PFSK-1 (cell line): ENCODE measurements at regions not wholly inside any gene's neighbourhood (a gene's known extent, or its start where the extent isn't known, plus 50 kb on each side); places are given as distances from the start of the nearest gene placed in this dataset.

Source experiments
- FOXP2 ChIP-seq: optimal IDR thresholded peaks from 2 replicates; pipeline ENCODE3; 2011; ENCODE audit warnings: borderline replicate concordance, control low read depth, inconsistent platforms; ENCODE audit not compliant: insufficient read depth; ENCODE audit errors: extremely low read length, extremely low read depth
- POLR2AphosphoS5 ChIP-seq: IDR thresholded peaks from 2 replicates; pipeline ENCODE4 v1.6.1; 2012; ENCODE audit warnings: low read depth, mild to moderate bottlenecking, control low read depth, low read length, moderate library complexity
- REST ChIP-seq, 2 experiments: IDR thresholded peaks; 2 replicates each; pipeline versions ENCODE4 v1.6.1 to v1.8.0; 2011 to 2012; ENCODE audit warnings: low read depth in 2 of 2, low read length in 2 of 2, control low read depth in 1 of 2, inconsistent platforms in 1 of 2, mild to moderate bottlenecking in 1 of 2, moderate library complexity in 1 of 2; ENCODE audit not compliant: insufficient read depth in 1 of 2
- SIN3A ChIP-seq: IDR thresholded peaks from 2 replicates; pipeline ENCODE4 v1.6.1; 2012; ENCODE audit warnings: mild to moderate bottlenecking, low read length, moderate library complexity, borderline replicate concordance; ENCODE audit not compliant: insufficient read depth
- TAF1 ChIP-seq: IDR thresholded peaks from 2 replicates; pipeline ENCODE4 v1.6.1; 2012; ENCODE audit warnings: low read length, control low read depth, borderline replicate concordance; ENCODE audit not compliant: insufficient read depth

DNA sequence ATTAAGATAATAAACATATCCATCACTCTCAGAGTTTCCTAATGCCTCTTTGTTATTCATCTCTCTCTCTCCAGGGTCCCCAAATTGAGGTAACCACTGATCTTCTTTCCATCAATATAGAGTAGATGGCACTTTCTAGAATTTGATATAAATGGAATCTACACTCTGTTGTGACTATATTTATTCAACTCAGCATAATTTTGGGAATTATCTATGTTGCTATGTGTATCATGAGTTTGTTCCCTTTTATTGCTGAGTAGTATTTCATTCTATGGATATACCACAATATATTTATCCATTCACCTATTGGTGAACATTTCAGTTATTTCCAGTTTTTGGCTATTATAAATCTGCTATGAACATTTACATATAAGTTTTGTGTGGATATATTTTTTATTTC, 230.7 kb downstream of the HLX start:
- no peak for TF ChIP-seq POLR2AphosphoS5
- no peak for TF ChIP-seq REST (IDR thresholded peaks at IDR 0.05; ENCODE audit: insufficient read depth in 1 of 2, low read depth in 2 of 2, low read length in 2 of 2)
- TF ChIP-seq SIN3A: no peak
- TF ChIP-seq FOXP2: no peak
- no peak for TF ChIP-seq TAF1
